ENCODE measurements at regions not wholly inside any gene's neighbourhood (a gene's known extent, or its start where the extent isn't known, plus 50 kb on each side); places are given as distances from the start of the nearest gene placed in this dataset.

- ATAC-seq (no peak), DNase-seq (no peak)
- TF ChIP-seq CTCF (IDR thresholded peaks at IDR 0.05), result no peak
- H3K4me3 Mint-ChIP-seq, result no peak overlapping the region
- intact Hi-C loops (cut with micrococcal nuclease), result no loop called here
- no peaks in the 10 kb centered on the region for H3K9me3 Mint-ChIP-seq
- no peaks in the 10 kb centered on the region for H3K27me3 Mint-ChIP-seq (ENCODE audit: low read depth in 2 of 2)
- Histone ChIP-seq H3K27me3 (ENCODE audit: control insufficient read depth, insufficient read depth, low read length) (no peaks in the 10 kb centered on the region), H3K9me3 (ENCODE audit: control insufficient read depth, insufficient read depth, low read length) (no peaks in the 10 kb centered on the region), H3K4me3 (ENCODE audit: low read length) (no peak overlapping the region), H3K36me3 (ENCODE audit: control insufficient read depth, insufficient read depth, low read length) (no peaks in the 10 kb centered on the region), H3K27ac (ENCODE audit: low read length) (no peak overlapping the region), H3K4me1 (ENCODE audit: control insufficient read depth, insufficient read depth, low read length) (no peaks in the 10 kb centered on the region)
- 100% methylated on average over 1 of the region's 1 CpG for WGBS (ENCODE audit: insufficient coverage)
- H3K36me3 Mint-ChIP-seq, result no peaks in the 10 kb centered on the region
- H3K4me1 Mint-ChIP-seq, result no peaks in the 10 kb centered on the region
- no peak overlapping the region for H3K27ac Mint-ChIP-seq
Measured at GRCh38 chr6:14365393-14365792, 247.8 kb downstream of the CD83 start.

GRCh38 chr6:14366315-14366714, 248.7 kb downstream of the CD83 start:
- no peak for TF ChIP-seq CTCF (IDR thresholded peaks at IDR 0.05)
- Mint-ChIP-seq H3K9me3 (no peaks in the 10 kb centered on the region), H3K4me1 (peaks cover 3 to 6% of the 10 kb centered on the region in 2 donors), H3K27me3 (ENCODE audit: low read depth in 2 of 2) (no peaks in the 10 kb centered on the region), H3K27ac (no peak overlapping the region), H3K4me3 (no peak overlapping the region), H3K36me3 (no peaks in the 10 kb centered on the region)
- no peaks in the 10 kb centered on the region for H3K27me3 ChIP-seq (ENCODE audit: control insufficient read depth, insufficient read depth, low read length)
- intact Hi-C loops (cut with micrococcal nuclease), result no loop called here
- H3K27ac ChIP-seq (ENCODE audit: low read length), result no peak overlapping the region
- no peak overlapping the region for H3K4me3 ChIP-seq (ENCODE audit: low read length)
- H3K4me1 ChIP-seq (ENCODE audit: control insufficient read depth, insufficient read depth, low read length), result no peaks in the 10 kb centered on the region
- WGBS (ENCODE audit: insufficient coverage), result 98% methylated on average over 4 of the region's 4 CpGs
- ATAC-seq (no peak), DNase-seq (no peak)
- H3K36me3 ChIP-seq (ENCODE audit: control insufficient read depth, insufficient read depth, low read length), result no peaks in the 10 kb centered on the region
- no peaks in the 10 kb centered on the region for H3K9me3 ChIP-seq (ENCODE audit: control insufficient read depth, insufficient read depth, low read length)

GRCh38 chr6:14366872-14367271, 249.3 kb downstream of the CD83 start:
- DNase-seq, result no peak
- H3K4me3 ChIP-seq (ENCODE audit: low read length), result no peak overlapping the region
- H3K4me3 Mint-ChIP-seq, result no peak overlapping the region
- peaks cover 9 to 11% of the 10 kb centered on the region in 2 donors for H3K4me1 Mint-ChIP-seq
- H3K27me3 ChIP-seq (ENCODE audit: control insufficient read depth, insufficient read depth, low read length), result no peaks in the 10 kb centered on the region
- WGBS (ENCODE audit: insufficient coverage), result 91% methylated on average over 3 of the region's 4 CpGs
- no peak overlapping the region for H3K27ac Mint-ChIP-seq
- H3K27ac ChIP-seq (ENCODE audit: low read length), result no peak overlapping the region
- H3K9me3 ChIP-seq (ENCODE audit: control insufficient read depth, insufficient read depth, low read length), result no peaks in the 10 kb centered on the region
- H3K36me3 Mint-ChIP-seq, result no peaks in the 10 kb centered on the region
- H3K4me1 ChIP-seq (ENCODE audit: control insufficient read depth, insufficient read depth, low read length), result peaks cover under 1% of the 10 kb centered on the region
- ATAC-seq, result no peak
- intact Hi-C loops (cut with micrococcal nuclease), result no loop called here
- H3K27me3 Mint-ChIP-seq (ENCODE audit: low read depth in 2 of 2), result no peaks in the 10 kb centered on the region
- H3K36me3 ChIP-seq (ENCODE audit: control insufficient read depth, insufficient read depth, low read length), result no peaks in the 10 kb centered on the region
- H3K9me3 Mint-ChIP-seq, result no peaks in the 10 kb centered on the region
- no peak for TF ChIP-seq CTCF (IDR thresholded peaks at IDR 0.05)

- ATAC-seq (no peak), DNase-seq (no peak)
- H3K27ac Mint-ChIP-seq, result no peak overlapping the region
- H3K9me3 ChIP-seq (ENCODE audit: control insufficient read depth, insufficient read depth, low read length), result no peaks in the 10 kb centered on the region
- H3K4me3 ChIP-seq (ENCODE audit: low read length), result no peak overlapping the region
- 83% methylated on average over 2 of the region's 2 CpGs for WGBS (ENCODE audit: insufficient coverage)
- H3K4me1 ChIP-seq (ENCODE audit: control insufficient read depth, insufficient read depth, low read length), result peaks cover 3% of the 10 kb centered on the region
- intact Hi-C loops (cut with micrococcal nuclease), result no loop called here
- TF ChIP-seq CTCF (IDR thresholded peaks at IDR 0.05), result no peak
- no peak overlapping the region for H3K4me3 Mint-ChIP-seq
- no peak overlapping the region for H3K27ac ChIP-seq (ENCODE audit: low read length)
- H3K36me3 ChIP-seq (ENCODE audit: control insufficient read depth, insufficient read depth, low read length), result no peaks in the 10 kb centered on the region
- H3K27me3 Mint-ChIP-seq (ENCODE audit: low read depth in 2 of 2), result no peaks in the 10 kb centered on the region
- no peaks in the 10 kb centered on the region for H3K27me3 ChIP-seq (ENCODE audit: control insufficient read depth, insufficient read depth, low read length)
- H3K36me3 Mint-ChIP-seq, result no peaks in the 10 kb centered on the region
- H3K4me1 Mint-ChIP-seq, result peaks cover 11 to 12% of the 10 kb centered on the region in 2 donors
- H3K9me3 Mint-ChIP-seq, result no peaks in the 10 kb centered on the region
Measured at GRCh38 chr6:14367296-14367695, 249.7 kb downstream of the CD83 start.
